Mesothelial cell of epicardium (in vitro differentiated cells): ENCODE measurements at regions not wholly inside any gene's neighbourhood (a gene's known extent, or its start where the extent isn't known, plus 50 kb on each side); places are given as distances from the start of the nearest gene placed in this dataset.

Experiments used
- DNase-seq, 2 experiments: peaks; one replicate each; pipeline ENCODE4 v3.0.0; 2021; ENCODE audit warnings: low spot score in 2 of 2; ENCODE audit not compliant: unreplicated experiment in 2 of 2
- H3K27ac Mint-ChIP-seq: 2 replicates; pipeline ENCODE4 v1.8.0; 2021; ENCODE audit warnings: mixed read lengths
- H3K27me3 Mint-ChIP-seq: 2 replicates; pipeline ENCODE4 v1.8.0; 2021; ENCODE audit warnings: low read depth, mixed read lengths
- H3K36me3 Mint-ChIP-seq: 2 replicates; pipeline ENCODE4 v1.8.0; 2021; ENCODE audit warnings: mixed read lengths
- H3K4me1 Mint-ChIP-seq: 2 replicates; pipeline ENCODE4 v1.8.0; 2021; ENCODE audit warnings: mixed read lengths
- H3K4me3 Mint-ChIP-seq: 2 replicates; pipeline ENCODE4 v1.8.0; 2021; ENCODE audit warnings: mild to moderate bottlenecking, moderate library complexity, mixed read lengths
- H3K9me3 Mint-ChIP-seq: 2 replicates; pipeline ENCODE4 v1.8.0; 2021; ENCODE audit warnings: mixed read lengths
- TF ChIP-seq, protein P1 (sequence below): fragments of 200-600 bp; sonication (generic); IDR thresholded peaks from one replicate; pipeline ENCODE4 v1.5.0; 2021; ENCODE audit warnings: antibody characterized with exemption; ENCODE audit not compliant: unreplicated experiment

DNA sequence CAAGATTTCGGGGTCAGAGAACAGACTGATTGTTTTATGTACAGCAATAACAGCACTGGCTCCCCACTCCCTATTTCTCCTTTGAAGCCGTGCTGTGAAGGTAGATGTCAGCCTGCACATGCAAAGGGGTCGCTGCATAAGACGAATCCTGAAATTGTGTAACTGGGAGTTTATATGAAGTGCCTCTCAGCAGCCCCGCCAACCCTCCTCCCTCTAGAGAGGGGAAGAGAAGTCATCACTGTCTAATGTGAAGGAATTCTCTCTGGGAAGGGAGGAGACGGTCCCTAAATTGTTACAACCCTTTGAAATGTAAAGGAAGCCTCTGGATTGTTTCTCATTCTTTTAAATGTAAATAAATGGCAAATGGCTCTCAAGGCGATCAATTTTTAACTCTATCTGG is 545.3 kb downstream of the PLA2G4A start:
- H3K9me3 Mint-ChIP-seq: no peaks in the 10 kb centered on the region
- TF ChIP-seq, protein P1, sequence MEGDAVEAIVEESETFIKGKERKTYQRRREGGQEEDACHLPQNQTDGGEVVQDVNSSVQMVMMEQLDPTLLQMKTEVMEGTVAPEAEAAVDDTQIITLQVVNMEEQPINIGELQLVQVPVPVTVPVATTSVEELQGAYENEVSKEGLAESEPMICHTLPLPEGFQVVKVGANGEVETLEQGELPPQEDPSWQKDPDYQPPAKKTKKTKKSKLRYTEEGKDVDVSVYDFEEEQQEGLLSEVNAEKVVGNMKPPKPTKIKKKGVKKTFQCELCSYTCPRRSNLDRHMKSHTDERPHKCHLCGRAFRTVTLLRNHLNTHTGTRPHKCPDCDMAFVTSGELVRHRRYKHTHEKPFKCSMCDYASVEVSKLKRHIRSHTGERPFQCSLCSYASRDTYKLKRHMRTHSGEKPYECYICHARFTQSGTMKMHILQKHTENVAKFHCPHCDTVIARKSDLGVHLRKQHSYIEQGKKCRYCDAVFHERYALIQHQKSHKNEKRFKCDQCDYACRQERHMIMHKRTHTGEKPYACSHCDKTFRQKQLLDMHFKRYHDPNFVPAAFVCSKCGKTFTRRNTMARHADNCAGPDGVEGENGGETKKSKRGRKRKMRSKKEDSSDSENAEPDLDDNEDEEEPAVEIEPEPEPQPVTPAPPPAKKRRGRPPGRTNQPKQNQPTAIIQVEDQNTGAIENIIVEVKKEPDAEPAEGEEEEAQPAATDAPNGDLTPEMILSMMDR: no peak
- no peak for DNase-seq
- H3K4me3 Mint-ChIP-seq: no peak overlapping the region
- no peak overlapping the region for H3K27ac Mint-ChIP-seq
- H3K27me3 Mint-ChIP-seq: no peaks in the 10 kb centered on the region
- peaks cover 4% of the 10 kb centered on the region for H3K4me1 Mint-ChIP-seq
- no peaks in the 10 kb centered on the region for H3K36me3 Mint-ChIP-seq

DNA sequence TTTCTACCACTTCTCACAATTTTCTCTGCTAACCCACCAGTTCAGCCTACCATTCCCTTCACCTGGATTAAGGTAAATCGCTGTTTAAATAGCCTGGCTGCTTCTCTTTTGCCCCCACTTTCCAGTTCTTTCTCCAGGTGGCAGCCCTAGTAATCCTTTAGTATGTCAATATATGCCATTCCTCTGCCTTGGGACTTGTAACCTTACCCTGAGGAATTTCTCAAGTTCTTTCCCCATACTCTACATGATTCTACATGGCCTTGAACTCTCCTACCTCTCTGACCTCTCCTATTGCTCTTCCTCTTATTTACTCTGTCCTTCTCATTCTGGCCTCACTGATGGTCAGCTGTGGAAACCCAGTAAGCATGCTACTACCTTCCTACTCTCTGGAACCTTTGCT is 546.0 kb downstream of the PLA2G4A start:
- TF ChIP-seq, protein P1: no peak
- Mint-ChIP-seq H3K36me3 (no peaks in the 10 kb centered on the region), H3K4me3 (no peak overlapping the region), H3K27ac (no peak overlapping the region), H3K9me3 (no peaks in the 10 kb centered on the region), H3K4me1 (peaks cover 4% of the 10 kb centered on the region), H3K27me3 (no peaks in the 10 kb centered on the region)
- DNase-seq: no peak

GRCh38 chr1:187383366-187383765 is 554.6 kb downstream of the PLA2G4A start:
- H3K4me3 Mint-ChIP-seq: no peak overlapping the region
- no peaks in the 10 kb centered on the region for H3K9me3 Mint-ChIP-seq
- H3K27ac Mint-ChIP-seq: no peak overlapping the region
- H3K27me3 Mint-ChIP-seq: no peaks in the 10 kb centered on the region
- TF ChIP-seq, protein P1: no peak
- no peaks in the 10 kb centered on the region for H3K36me3 Mint-ChIP-seq
- H3K4me1 Mint-ChIP-seq: no peaks in the 10 kb centered on the region
- DNase-seq: no peak

DNA sequence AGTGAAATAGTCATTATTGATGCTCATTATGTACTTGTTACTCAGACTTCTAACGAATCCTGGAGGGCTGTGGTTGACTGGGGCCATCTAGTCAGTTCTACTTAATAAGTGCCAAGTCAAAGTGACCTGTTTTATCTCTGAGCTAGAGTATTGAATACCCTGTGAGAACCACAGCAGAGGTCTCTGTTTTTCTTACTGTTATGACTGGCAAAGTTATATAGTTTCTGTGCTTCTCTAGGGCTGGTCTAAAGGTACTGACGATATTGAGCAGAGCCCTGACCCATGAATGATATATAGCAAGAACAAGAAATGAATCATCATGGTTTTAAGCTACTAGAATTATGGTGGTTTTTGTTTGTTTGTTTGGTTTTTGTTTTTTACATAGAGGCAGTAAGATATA is 555.8 kb downstream of the PLA2G4A start:
- H3K36me3 Mint-ChIP-seq: no peaks in the 10 kb centered on the region
- no peak for DNase-seq
- H3K9me3 Mint-ChIP-seq: no peaks in the 10 kb centered on the region
- H3K27me3 Mint-ChIP-seq: no peaks in the 10 kb centered on the region
- peaks cover 4% of the 10 kb centered on the region for H3K4me1 Mint-ChIP-seq
- H3K27ac Mint-ChIP-seq: no peak overlapping the region
- TF ChIP-seq, protein P1: no peak
- no peak overlapping the region for H3K4me3 Mint-ChIP-seq

- peak overlapping the region; percentile 36 for H3K27ac Mint-ChIP-seq
- no peaks in the 10 kb centered on the region for H3K27me3 Mint-ChIP-seq
- H3K4me1 Mint-ChIP-seq: peaks cover 20% of the 10 kb centered on the region
- no peak for DNase-seq
- no peaks in the 10 kb centered on the region for H3K9me3 Mint-ChIP-seq
- H3K36me3 Mint-ChIP-seq: no peaks in the 10 kb centered on the region
- H3K4me3 Mint-ChIP-seq: no peak overlapping the region
- TF ChIP-seq, protein P1: no peak
Observed at GRCh38 chr1:187390215-187390818, 561.6 kb downstream of the PLA2G4A start.

DNA sequence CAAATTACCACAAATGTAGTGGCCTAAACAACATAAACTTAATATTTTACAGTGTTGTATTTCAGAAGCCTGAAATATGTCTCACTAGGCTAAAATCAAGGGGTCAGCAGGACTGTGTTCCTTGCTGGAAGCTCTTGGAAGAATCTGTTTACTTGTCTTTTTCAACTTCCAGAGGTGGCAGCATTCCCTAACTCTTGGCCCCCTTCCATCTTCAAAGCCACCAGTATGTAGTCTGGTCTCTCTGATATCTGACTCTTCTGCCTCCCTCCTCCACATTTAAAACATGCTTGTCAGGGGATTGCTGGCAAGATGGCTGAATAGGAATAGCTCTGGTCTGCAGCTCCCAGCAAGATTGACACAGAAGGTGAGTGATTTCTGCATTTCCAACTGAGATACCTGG is 567.5 kb downstream of the PLA2G4A start:
- Mint-ChIP-seq H3K4me3 (no peak overlapping the region), H3K36me3 (peaks cover 15% of the 10 kb centered on the region), H3K27me3 (no peaks in the 10 kb centered on the region), H3K27ac (peak overlapping the region; percentile 84), H3K4me1 (peaks cover 29% of the 10 kb centered on the region), H3K9me3 (peaks cover 22% of the 10 kb centered on the region)
- TF ChIP-seq, protein P1: no peak
- no peak for DNase-seq
